DMS53 (cell line): ENCODE measurements at regions not wholly inside any gene's neighbourhood (a gene's known extent, or its start where the extent isn't known, plus 50 kb on each side); places are given as distances from the start of the nearest gene placed in this dataset.

Experiments
- DNase-seq: peaks from one replicate; lab custom pipeline; 2025; lab: John Stamatoyannopoulos, UW

DNA sequence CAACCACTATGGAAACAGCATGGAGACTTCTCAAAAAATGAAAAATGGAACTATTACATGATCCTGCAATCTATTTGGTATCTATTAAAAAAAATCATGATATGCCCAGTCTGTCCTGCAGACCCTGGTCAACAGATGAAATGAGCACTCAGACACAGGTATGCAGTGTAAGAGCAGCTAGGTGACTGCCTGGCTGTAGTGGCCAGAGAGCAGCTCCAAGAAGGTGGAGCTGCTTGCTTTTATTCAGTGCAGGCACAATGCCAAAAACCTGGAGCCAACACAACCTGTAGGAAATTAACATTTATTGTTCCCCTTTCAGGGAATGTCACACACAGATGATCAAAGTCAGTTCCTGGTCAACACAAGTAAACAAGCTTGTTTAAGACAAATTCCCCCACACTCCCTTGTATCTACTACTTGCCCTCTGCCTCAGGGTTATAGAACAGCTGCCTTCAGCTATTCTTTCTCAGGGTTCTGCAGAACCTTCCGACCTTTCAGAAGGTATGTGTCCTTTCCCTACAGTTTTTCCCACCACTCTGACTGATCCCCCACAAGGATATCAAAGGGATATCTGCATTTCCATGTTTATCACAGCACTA, 933.7 kb upstream of the SLITRK5 start:
- DNase-seq = no peak

DNA sequence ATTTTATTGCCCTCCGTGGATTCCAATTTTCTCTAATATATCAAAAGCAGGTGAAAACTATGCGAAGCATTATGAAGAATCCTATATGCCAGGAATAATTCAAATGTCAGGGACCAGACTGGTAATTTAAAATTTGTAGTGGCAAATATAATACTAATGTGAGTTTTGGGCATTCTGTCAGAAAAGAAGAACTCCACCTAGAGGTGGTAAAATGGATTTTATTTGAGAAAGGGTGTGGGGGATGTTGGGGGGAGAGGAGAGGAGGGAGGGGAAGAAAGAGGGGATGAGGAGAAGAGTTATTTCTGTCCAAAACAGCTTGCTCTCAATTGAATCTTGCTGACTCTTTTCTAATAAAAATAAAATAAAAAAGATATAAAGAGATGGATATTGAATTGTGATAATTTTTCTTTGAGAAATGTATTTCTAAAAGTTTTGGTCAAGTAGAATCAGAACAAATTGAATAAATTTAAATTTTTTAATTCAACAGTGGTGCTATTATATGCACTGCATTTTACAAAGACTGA, 929.3 kb upstream of the SLITRK5 start:
- DNase-seq = no peak

DNA sequence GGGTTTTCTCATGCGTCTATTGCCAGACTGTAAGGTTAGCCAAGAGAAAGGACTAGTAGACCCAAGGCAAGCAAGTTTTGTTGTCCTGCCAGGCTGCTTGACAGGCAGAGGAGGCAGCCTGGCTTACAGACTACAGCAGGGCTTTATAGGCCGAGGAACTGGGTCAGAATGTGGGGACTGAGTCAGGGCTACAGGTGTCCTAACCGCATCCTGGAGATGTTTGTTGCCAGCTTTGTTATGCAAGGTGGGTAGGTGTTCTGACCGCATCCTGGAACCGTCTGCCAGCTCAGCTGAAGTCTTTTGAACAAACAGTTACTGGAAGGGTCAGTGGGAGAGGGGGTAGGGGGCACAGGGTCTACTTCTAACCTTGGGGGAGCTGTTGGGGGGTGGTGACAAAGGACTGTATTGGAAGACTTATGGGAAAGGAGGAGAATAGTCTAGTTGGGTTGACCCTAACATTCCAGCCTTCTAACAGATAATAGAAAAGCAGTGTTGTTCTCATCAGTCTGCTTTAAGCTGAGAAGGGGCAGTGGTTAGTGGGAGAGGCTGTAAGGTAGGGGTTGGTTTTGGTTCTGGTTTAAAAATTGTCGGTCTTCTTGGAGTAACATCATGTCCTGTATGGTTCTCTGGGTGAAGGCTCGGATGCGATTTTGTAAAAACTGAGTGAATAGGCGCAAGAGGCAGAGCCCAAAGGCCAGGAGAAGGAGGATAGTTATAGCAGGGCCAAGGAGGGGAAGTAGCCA, 913.8 kb upstream of the SLITRK5 start:
- no peak for DNase-seq

DNA sequence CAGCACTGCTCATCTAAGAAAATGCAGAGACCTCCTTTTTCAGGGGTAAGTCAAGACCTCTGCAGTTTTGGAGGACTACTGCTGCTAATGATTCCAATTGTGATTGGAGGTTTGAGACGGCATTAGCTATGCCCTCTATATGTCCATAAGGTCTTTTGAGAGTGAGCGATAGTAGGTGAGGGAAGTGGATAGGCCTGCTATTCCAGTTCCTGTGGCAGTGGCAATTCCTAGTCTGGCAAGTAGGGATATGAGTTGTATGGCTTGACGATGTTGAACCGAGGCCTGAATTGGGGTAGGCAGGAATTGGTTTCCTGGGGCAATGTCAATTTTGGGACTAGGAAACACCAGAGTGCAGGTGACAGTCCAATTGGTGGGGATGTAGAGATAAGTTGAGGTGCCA, 913.1 kb upstream of the SLITRK5 start:
- no peak for DNase-seq

DNA sequence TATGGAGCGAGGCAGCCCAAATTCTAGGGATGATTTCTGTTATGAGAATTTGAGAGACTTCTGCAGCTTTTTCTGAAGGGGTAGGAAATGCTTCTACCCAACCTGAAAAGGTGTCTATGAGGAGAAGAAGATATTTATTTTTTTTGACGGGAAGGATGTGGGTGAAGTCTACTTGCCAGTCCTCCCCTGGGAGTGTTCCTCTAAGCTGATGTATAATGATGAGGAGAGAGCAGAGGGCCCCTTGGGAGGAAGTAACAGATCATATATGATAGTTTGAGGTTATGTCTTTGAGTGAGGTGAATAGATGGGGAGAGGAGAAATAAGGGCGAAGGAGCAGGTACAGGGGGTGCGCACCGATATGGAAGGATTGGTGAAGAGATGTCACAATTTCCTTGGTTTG, 910.6 kb upstream of the SLITRK5 start:
- no peak for DNase-seq

DNA sequence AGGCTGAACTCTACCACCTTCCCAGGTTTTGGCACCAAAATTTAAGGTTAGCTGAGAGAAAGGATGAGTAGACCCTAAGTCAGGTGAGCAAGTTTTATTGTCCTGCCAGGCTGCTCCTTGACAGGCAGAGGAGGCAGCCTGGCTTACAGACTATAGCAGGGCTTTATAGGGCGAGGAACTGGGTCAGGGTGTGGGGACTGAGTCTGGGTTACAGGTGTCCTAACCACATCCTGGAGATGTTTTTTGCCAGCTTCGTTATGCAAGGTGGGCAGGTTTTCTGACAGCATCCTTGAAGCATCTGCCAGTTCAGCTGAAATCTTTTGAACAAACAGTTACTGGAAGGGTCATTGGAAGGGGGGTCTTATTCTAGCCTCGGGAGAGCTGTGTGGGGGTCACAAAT, 905.7 kb upstream of the SLITRK5 start:
- DNase-seq = no peak

DNA sequence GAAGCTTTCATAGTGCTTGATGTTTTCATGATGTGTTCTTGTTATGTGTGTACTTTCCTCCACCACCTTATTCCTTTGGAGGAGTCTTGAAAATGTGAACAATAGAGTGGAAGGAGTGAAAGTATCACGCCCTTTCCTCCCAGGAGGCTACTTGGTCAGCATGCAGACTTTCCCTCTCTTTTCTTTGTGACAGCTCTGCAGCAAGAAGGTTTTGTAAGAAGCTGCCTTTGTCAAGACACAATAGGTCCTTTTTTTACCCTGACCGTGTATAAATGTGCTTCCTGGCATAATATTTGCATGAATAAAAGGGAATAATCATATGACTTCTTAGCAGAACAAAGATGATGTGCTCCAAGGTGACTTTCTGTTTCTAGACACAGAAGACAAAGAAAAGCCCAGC, 882.6 kb upstream of the SLITRK5 start:
- no peak for DNase-seq

DNA sequence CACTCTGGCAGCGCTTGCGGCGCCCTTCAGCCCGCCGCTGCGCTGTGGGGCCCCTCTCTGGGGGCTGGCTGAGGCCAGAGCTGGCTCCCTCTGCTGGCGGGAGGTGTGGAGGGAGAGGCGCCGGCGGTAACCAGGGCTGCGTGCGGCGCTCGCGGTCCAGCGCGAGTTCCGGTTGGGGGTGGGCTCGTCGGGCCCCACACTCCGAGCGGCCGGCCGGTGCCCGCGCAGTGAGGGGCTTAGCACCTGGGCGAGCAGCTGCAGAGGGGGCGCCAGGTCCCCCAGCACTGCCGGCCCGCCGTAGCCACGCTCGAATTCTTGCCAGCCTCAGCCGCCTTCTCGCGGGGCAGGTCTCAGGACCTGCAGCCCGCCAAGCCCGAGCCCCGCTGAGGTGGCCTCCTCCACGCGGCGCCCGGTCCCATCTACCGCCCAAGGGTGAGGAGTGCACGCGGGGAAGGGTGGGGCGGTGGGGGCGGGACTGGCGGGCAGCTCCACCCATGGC, 879.0 kb upstream of the SLITRK5 start:
- DNase-seq = no peak

DNA sequence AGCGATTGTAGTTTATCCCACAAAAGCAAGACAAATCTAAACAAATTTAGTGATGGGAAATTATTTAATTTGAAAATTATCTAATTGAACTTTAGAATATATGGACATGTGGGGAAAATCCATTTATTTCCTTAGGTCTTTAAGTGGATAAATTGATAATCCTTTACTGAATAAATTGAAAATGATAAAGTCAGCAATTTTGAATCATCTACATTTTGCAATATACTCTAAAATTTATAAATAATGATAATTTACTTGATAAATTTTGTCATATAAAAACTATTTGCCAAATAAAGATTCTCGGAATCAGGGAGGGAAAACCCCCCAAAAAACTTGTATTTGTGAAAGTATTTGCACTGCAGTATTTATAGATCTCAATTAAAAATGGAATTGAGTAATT, 875.3 kb upstream of the SLITRK5 start:
- no peak for DNase-seq

DNA sequence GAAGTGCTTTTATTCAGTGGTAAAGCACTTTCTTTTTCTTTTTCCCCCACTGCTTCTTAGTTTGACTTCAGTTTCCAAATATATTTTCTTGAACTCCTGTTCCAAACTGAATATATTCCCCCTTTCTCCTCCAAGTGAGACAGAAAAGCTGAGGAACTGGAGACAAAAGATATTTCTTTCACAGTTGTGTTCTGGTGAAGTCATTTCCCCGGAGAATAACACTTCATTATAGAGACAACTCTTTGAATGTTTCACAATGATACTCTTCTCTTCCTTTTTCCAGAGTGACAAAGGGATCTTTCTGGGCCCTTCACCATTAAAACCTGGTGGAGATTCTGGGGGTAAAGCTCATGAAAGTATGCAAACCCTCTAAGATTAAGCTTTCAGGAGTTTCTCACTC, 860.8 kb upstream of the SLITRK5 start:
- DNase-seq = no peak

DNA sequence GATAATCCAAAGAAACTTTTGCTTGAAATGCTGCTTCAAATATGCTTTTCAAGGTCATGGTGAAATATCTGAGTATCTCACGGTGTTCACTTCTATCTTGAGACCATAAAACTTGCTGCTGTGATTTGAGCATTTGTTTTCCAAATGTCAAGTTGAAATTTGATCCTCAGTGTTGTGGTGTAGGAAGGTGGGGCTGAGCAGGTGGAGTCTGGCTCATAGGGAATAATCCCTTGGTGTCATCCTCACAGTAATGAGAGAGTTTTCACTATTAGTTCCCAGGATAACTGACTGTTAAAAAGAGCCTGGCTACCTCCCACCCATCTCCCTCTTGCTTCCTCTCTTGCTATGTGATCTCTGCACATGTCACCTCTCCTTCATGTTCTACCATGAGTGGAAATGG, 858.0 kb upstream of the SLITRK5 start:
- peak; percentile 12 for DNase-seq

DNA sequence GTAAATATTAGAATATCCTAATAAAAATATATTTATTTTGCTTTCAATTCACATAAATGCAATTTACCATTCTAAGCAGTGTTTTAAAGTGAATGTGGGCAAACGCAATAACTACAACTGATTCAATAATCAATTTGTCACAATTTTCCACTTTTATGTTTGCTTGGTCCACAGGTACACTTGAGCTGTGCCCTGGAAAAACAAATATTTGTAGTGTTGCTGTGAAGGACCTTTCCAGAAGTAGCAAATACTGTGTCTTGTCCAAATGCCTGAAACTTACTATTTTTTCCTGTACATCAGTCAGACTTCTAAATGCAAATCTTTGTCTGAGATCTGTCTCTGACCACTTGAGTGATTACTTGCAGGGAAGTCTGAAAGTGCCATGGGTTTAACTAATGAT, 845.8 kb upstream of the SLITRK5 start:
- peak; percentile 52 for DNase-seq

DNA sequence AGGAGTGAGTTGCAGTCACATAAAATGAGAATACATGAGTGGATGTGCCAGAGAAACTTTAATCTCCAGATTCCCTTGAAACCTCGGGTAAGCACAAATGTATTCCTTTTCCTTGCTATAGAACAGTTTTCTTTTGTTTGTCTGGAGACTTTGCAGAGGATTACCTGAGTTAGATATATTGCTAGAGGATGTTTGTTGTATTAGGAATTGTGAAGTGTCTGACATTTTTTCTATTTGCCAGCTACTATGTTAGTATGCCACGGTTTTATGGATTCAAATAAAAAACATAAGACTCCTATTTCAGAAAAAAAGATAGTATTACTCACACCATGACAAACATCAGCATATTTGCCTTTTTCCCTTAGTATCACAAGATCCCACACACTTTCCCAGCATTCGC, 844.9 kb upstream of the SLITRK5 start:
- DNase-seq = no peak

DNA sequence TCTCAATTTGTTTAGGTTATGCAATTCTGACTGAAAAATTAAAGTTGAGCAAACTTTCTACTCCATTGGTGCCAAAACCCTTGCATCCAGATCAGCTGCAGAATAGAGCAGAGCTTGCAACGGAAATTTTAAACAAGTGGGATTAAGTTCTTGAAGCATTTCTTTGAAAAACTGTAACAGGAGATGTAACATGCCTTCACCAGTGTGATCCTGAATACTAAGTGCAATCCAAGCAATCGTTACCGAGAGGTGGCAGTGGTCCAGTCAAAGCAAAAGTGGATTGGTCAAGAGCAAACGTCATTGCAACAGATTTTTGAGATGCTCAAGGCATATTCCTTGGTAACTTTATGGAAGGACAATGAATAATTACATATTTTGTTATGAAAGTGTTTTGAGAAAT, 841.1 kb upstream of the SLITRK5 start:
- DNase-seq = no peak

DNA sequence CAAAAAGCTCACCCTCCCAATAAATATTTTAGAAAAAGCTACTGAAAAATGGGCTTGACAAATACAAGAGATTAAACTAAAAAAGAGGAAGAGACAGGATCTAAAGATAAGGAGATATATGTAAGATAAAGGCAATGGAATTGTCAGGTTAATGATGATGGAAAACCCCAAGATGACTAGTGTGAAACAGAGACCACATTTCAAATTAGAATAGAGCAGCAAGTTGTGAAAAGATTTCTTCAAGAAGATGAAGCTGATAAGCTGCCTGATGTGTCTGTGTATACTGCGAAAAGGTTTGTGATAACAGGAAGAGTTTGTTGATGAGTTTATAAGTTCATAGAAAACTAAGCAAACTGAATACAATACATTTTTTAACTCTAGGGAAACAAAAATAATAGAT, 840.1 kb upstream of the SLITRK5 start:
- DNase-seq = no peak

DNA sequence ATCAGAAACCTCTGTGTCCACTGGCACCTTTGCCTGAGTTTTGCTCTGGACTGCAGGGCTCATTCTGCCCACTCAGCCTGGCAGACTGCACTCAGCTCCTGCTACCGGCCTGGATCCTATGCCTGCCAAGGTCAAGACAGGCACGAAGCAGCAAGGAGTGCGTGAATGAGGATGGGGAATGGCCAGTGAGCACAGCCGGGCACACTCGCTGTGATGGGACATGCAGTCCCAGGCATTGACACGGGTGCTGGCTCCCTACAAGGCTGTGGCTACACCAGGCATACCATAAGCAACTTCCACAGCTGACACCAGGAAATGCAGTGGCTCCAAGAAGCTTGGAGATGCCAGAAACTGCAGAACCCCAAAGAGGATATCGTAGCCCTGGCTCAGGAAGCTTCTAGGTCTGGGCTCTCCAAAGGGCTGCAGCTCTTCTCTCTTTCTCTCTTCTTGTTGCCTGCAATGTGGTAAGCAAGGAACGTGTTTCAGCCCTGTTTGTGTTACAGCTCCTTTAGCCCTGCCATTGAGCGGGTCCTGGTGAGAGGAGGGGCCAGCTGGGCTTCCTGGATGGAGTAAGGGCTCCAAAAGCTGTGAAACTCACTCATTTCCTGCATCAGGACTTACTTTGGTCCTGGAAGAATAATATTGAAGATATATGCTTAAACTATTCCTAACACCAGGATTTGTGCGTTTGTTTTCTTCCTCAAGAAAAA, 832.6 kb upstream of the SLITRK5 start:
- DNase-seq = no peak

DNA sequence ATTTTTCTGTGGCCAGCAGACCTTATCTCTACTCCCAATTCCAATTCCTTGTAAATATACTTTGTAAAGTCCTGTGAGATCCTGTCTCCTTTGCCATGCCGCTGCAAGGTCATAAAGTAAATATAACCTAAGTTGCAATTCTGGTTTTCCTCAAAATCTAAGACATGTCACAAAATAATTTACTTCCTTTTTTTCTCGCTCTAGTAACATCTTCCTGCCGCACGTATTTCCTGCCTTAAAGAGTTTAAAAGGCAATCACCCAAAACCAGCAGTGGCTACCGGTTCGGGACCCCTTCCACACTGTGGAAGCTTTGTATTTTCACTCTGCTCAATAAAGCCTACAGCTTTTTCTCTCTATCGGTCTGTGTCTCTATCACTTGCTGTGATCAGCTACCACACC, 832.0 kb upstream of the SLITRK5 start:
- no peak for DNase-seq

DNA sequence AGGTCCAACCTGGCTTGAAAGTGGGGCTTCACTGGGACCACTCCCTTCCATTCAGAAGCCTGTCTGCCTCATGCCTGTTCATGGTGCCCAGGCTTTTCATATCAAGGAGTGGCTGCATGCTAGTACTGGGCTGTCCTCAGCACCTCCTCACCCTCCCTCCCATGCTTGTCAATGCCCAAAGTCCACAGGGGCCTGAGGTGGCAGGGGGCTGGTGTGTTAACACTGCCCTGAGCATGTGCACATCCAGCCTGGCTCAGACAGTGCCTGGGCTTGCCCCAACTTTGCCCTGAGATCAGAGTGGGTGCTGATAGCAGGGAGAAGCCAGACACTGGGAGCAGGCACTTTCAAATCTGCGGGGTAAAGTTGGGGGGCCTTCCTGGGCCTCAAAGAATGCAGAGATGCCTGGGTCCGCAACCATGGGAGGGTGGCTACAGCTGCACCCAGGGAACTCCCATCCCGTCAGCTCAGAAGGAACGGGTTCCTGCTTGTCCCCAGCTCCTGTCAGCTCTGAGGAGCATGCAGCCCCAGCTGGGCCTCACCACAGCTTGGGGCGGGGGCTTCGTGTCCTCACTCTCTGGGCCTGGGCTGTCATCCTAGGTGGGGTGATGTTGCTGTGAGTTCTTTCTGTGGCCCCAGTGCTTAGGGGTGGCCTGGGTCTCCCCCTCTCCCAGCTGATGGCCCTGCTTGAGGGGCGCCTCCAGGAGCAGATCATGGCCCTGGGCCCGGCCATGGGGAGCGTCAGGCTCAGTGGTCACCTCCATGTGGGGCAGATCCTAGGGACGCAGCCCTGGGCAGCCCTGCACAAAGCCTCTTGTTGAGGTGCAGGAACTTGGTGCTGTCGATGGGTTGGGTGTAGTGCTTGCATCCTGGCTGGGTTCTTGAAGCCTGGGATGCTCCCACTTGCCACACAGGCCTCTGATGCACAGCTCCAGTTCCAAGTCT, 830.6 kb upstream of the SLITRK5 start:
- DNase-seq = no peak

DNA sequence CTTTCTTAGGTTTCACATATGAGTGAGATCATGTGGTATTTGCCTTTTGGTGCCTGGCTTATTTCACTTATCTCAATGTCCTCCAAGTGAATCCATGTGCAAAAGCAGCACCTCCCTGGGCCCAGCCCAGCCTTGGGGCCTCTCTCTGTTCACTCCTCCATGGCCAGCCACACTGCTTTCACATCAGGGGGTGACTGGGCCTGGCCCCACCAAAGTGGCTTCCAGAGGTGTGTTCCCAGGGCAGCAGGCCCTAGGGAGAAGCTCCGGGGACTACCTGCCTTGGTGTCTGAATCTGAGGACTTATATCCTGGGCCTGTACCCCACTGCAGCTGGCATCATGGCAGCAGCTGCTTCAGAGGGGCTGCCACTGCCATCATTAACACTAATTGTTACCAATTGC, 829.9 kb upstream of the SLITRK5 start:
- DNase-seq = no peak

DNA sequence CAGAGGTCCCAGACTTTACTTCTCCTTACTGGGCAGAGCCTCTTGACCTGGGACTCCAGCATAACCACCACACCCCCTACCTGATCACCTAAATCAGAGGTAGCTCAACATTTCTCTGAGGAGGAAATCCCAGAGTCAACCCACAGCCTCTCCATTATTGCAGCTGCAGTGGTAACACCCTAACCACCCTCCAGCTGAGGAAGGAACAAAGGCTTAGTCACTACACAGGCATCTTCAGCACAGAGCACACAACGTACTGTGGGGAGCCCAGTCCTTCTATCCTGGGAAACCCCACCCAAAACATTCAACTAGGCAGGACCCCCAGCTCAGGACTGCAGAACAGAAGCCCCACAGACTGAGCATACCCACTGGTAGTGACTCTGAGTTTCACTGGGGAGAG, 824.7 kb upstream of the SLITRK5 start:
- no peak for DNase-seq

DNA sequence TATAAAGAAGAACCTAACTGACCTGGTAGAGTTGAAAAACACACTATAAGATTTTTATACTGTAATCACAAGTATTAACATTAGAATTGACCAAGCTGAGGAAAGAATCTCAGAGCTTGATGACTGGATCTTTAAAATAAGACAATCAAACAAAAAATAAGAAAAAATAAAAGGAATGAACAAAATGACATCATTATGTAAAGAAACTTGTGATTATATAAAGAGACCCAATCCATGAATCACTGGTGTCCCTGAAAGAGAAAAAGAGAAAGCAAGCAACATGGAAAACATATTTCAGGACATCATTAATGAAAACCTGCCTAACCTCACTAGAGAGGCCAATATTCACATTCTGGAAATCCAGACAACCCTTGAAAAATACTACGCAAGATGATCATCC, 822.5 kb upstream of the SLITRK5 start:
- no peak for DNase-seq

DNA sequence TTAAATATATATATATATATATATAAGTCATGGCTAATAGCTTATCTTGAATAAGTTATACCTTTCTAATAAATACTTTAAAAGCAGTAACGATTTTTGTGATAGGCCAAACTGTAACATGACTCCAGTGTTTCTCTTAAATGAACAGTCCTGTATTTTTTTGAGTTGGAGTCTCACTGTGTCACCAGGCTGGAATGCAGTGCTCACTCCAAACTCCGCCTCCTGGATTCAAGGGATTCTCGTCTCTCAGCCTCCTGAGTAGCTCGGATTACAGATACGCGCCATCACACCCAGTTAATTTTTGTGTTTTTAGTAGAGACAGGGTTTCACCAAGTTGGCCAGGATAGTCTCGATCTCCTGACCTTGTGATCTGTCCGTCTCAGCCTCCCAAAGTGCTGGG, 814.2 kb upstream of the SLITRK5 start:
- DNase-seq = no peak
